ENCODE measurements at regions not wholly inside any gene's neighbourhood (a gene's known extent, or its start where the extent isn't known, plus 50 kb on each side); places are given as distances from the start of the nearest gene placed in this dataset.

DNA sequence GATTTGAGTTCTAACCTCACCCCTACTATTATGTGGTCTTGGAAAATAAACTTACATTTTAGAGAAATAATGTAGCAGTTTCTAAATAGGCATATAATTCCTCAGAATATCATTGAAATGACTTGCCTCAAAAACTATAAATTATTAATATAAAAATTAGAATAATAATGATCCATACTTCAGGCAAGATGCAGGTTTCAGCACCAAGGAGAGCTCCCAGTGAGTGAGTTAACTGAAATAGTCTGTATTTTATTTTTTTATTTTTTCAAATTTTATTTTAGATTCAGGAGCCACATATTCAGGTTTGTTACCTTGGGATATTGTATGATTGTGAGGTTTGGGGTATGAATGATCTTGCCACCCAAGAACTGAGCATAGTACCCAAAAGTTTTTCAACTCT is 472.2 kb upstream of the DCC start:
- no peak for TF ChIP-seq POLR2AphosphoS5 (IDR thresholded peaks at IDR 0.05)
- no peak for TF ChIP-seq CTCF (IDR thresholded peaks at IDR 0.05)

Measured in esophagus muscularis mucosa (tissue), 3 donors.